Mesendoderm (in vitro differentiated cells): ENCODE measurements at regions not wholly inside any gene's neighbourhood (a gene's known extent, or its start where the extent isn't known, plus 50 kb on each side); places are given as distances from the start of the nearest gene placed in this dataset.

Experiments used
- DNase-seq: peaks from one replicate; pipeline ENCODE4 v3.0.0; 2013
- H2AK5ac ChIP-seq: 2 replicates; pipeline ENCODE4 v1.6.1; 2013; ENCODE audit warnings: low read length, inconsistent platforms
- H2BK120ac ChIP-seq: 2 replicates; pipeline ENCODE4 v1.6.1; 2013; ENCODE audit warnings: low read depth, mild to moderate bottlenecking, low read length, moderate library complexity, mixed read lengths
- H2BK15ac ChIP-seq: replicated peaks from 2 replicates; pipeline ENCODE4 v1.6.1; 2013; ENCODE audit warnings: low read depth, mild to moderate bottlenecking, moderate library complexity
- H2BK5ac ChIP-seq: 2 replicates; pipeline ENCODE4 v1.6.1; 2013; ENCODE audit warnings: low read length, inconsistent platforms
- H3K18ac ChIP-seq: 2 replicates; pipeline ENCODE4 v1.6.1; 2013; ENCODE audit warnings: mild to moderate bottlenecking, low read length, mixed read lengths
- H3K23ac ChIP-seq: one replicate; pipeline ENCODE4 v1.6.1; 2013; ENCODE audit warnings: low read length
- H3K27ac ChIP-seq: 2 replicates; pipeline ENCODE4 v1.5.1; 2013; ENCODE audit warnings: low read depth, mild to moderate bottlenecking, inconsistent platforms, low read length, moderate library complexity
- H3K27me3 ChIP-seq: 2 replicates; pipeline ENCODE4 v1.6.1; 2013; ENCODE audit warnings: low read length, control low read depth, mild to moderate bottlenecking, inconsistent platforms; ENCODE audit not compliant: insufficient read depth, poor library complexity
- H3K36me3 ChIP-seq: 2 replicates; pipeline ENCODE4 v1.6.1; 2013; ENCODE audit warnings: low read length, inconsistent platforms; ENCODE audit not compliant: control insufficient read depth, insufficient read depth
- H3K4ac ChIP-seq: one replicate; pipeline ENCODE4 v1.6.1; 2013; ENCODE audit warnings: low read depth, mild to moderate bottlenecking, low read length, moderate library complexity
- H3K4me1 ChIP-seq: 2 replicates; pipeline ENCODE4 v1.6.1; 2013; ENCODE audit warnings: low read depth, low read length, inconsistent platforms; ENCODE audit not compliant: control insufficient read depth
- H3K4me2 ChIP-seq: 2 replicates; pipeline ENCODE4 v1.6.1; 2013; ENCODE audit warnings: low read length
- H3K4me3 ChIP-seq: 2 replicates; pipeline ENCODE4 v1.5.1; 2013; ENCODE audit warnings: mild to moderate bottlenecking, low read length
- H3K56ac ChIP-seq: one replicate; pipeline ENCODE4 v1.6.1; 2013; ENCODE audit warnings: low read length
- H3K79me1 ChIP-seq: 2 replicates; pipeline ENCODE4 v1.6.1; 2013; ENCODE audit warnings: low read length, inconsistent platforms
- H3K79me2 ChIP-seq: 2 replicates; pipeline ENCODE4 v1.6.1; 2013; ENCODE audit warnings: mild to moderate bottlenecking, low read length; ENCODE audit not compliant: control insufficient read depth, insufficient read depth
- H3K9ac ChIP-seq: 2 replicates; pipeline ENCODE4 v1.6.1; 2013; ENCODE audit warnings: low read length, inconsistent platforms
- H4K5ac ChIP-seq: one replicate; pipeline ENCODE4 v1.6.1; 2013; ENCODE audit warnings: low read length
- H4K8ac ChIP-seq: one replicate; pipeline ENCODE4 v1.6.1; 2013; ENCODE audit warnings: low read depth, mild to moderate bottlenecking, control low read depth, low read length, moderate library complexity
- WGBS: extraction: QIAGEN DNeasy Blood & Tissue Kit; methylation state at CpG from one replicate; pipeline ENCODE4 v1.1.7; 2013; ENCODE audit warnings: low lambda C conversion rate, missing lambda C conversion rate; ENCODE audit not compliant: insufficient coverage; ENCODE audit errors: extremely low coverage; 5-methylcytosine and 5-hydroxymethylcytosine counted together

DNA sequence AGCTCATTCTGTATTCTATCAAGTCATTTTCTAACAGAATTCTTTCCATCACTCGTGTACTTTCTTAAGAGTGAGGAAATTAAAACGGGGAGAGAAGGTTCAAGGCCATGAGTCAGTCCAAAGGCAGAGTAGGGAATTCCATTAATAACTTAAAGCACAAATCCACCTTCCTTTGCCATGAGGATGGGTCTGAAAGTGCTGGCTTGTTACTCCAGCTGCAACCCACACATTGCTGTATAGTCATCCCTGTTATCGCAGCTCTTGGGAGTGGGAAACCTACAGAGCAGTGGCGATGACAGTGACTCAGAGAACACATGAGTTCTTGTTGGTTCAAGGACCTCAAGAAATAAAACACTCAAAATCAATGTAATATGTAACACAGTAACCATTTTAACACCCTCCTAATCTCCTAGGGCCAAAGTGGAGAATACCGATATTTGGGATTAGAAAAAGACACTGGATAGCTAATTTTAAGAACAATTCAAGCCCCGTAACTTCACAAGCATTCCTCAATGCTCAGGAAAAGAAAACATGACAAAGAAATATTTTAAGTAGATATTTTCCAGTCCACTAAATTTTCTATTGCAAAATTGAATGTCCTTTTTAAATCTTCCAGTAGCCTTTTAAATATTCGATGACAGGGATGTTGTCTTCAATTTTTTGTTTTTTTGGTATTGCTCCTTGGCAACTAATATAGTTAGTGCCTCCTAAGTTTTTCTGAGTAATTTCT lies 179.9 kb upstream of the THBS1 start:
- WGBS = no CpG with 5 or more reads among the region's 7 CpGs
- H3K27me3 ChIP-seq = no peaks in the 10 kb centered on the region
- H3K79me1 ChIP-seq = no peaks in the 10 kb centered on the region

DNA sequence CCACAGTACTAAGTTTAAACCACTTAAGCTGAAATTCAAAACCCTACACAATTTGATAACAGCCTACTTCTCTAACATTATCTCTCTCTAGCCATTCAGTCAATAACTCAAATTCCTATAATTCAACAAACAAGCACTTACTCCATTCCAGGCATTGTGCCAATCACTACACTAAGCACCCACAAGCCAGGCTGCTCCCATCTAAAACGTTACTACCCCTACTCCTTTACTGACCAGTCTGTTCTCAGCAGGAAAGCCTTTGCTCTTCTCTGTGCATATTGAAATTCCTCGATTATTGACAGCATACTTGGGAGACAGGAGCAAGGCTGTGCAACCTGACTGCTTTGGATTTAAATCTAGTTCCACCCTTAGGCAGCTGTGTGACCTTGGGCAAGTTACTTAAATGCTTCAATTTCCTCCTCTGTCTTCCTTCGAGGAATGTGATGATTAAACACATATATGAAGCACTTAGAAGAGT lies 177.2 kb upstream of the THBS1 start:
- Histone ChIP-seq H3K4me2 (no peak overlapping the region), H3K4me3 (no peak overlapping the region), H3K27ac (no peak overlapping the region), H3K4me1 (no peaks in the 10 kb centered on the region), H2AK5ac (no peak overlapping the region), H3K36me3 (no peaks in the 10 kb centered on the region), H3K79me2 (no peaks in the 10 kb centered on the region), H3K56ac (no peak overlapping the region), H2BK15ac (no peak overlapping the region), H3K18ac (no peak overlapping the region), H3K4ac (no peak overlapping the region), H3K23ac (no peak overlapping the region), H3K79me1 (no peaks in the 10 kb centered on the region), H4K8ac (no peak overlapping the region), H3K27me3 (no peaks in the 10 kb centered on the region), H3K9ac (no peak overlapping the region), H2BK5ac (no peak overlapping the region), H4K5ac (no peak overlapping the region), H2BK120ac (no peak overlapping the region)
- no CpG with 5 or more reads among the region's 3 CpGs for WGBS
- DNase-seq = no peak

More for the DNA sequence above, 179.9 kb upstream of the THBS1 start:
- Histone ChIP-seq H4K5ac (no peak overlapping the region), H2AK5ac (no peak overlapping the region), H4K8ac (no peak overlapping the region), H3K56ac (no peak overlapping the region), H2BK120ac (no peak overlapping the region), H3K4me3 (no peak overlapping the region), H3K23ac (no peak overlapping the region), H3K9ac (no peak overlapping the region), H3K79me2 (no peaks in the 10 kb centered on the region), H3K4me1 (no peaks in the 10 kb centered on the region), H2BK15ac (no peak overlapping the region), H3K4me2 (no peak overlapping the region), H3K36me3 (no peaks in the 10 kb centered on the region), H3K18ac (no peak overlapping the region), H3K4ac (no peak overlapping the region), H3K27ac (no peak overlapping the region), H2BK5ac (no peak overlapping the region)
- no peak for DNase-seq

DNA sequence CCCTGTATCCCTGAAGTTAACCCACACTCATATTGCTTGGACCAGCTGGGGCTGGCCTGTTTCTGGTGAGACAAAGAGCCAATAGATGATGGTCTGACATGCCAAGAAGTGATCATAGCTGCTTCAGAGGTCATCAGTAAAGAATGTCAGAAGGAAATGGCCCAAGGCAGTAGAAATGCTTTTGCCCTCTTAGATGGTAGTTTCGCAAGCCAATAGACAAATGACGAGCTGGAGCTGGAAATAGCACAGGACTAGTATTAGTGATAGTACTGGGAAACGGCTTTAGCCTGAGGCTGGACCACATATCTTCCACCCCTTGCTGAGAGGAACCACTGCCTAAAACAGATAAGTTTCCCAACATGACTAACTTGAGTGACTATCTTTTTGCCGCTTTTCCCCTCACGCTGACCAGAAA lies 176.1 kb upstream of the THBS1 start:
- Histone ChIP-seq H4K5ac (no peak overlapping the region), H3K79me1 (no peaks in the 10 kb centered on the region), H2BK15ac (no peak overlapping the region), H2BK5ac (no peak overlapping the region), H3K36me3 (no peaks in the 10 kb centered on the region), H3K56ac (no peak overlapping the region), H3K18ac (no peak overlapping the region), H3K4ac (no peak overlapping the region), H2BK120ac (no peak overlapping the region), H3K4me3 (no peak overlapping the region), H3K23ac (no peak overlapping the region), H2AK5ac (no peak overlapping the region), H3K4me1 (no peaks in the 10 kb centered on the region), H3K79me2 (no peaks in the 10 kb centered on the region), H4K8ac (no peak overlapping the region), H3K9ac (no peak overlapping the region), H3K27me3 (no peaks in the 10 kb centered on the region), H3K27ac (no peak overlapping the region), H3K4me2 (no peak overlapping the region)
- DNase-seq = peak; percentile 78
- WGBS = no CpG with 5 or more reads among the region's 5 CpGs

DNA sequence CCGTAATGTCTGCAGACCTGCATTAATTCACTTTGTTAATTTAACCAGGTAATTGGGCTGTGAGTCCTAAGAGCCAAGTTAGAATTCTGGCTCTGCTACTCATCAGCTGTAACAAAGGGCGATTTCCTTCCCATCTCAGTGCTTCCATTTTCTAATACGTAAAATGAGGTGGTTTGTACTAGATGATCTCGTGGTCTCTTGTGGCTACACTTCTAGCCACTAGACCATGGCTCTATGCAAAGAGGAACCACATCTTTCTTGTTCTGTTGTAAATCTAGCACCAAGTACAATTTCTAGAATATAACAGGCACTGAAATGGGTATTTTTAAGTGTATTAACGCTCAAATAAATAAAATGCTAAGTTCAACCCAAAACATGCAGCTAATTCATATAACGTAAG lies 174.4 kb upstream of the THBS1 start:
- Histone ChIP-seq H2BK15ac (no peak overlapping the region), H2BK5ac (no peak overlapping the region), H3K27ac (no peak overlapping the region), H3K23ac (no peak overlapping the region), H3K4me2 (no peak overlapping the region), H3K4ac (no peak overlapping the region), H3K79me2 (no peaks in the 10 kb centered on the region), H3K27me3 (no peaks in the 10 kb centered on the region), H4K5ac (no peak overlapping the region), H3K9ac (no peak overlapping the region), H3K4me3 (no peak overlapping the region), H4K8ac (no peak overlapping the region), H3K79me1 (no peaks in the 10 kb centered on the region), H3K18ac (no peak overlapping the region), H2BK120ac (no peak overlapping the region), H3K4me1 (no peaks in the 10 kb centered on the region), H3K36me3 (no peaks in the 10 kb centered on the region), H3K56ac (no peak overlapping the region), H2AK5ac (no peak overlapping the region)
- DNase-seq = no peak
- no CpG with 5 or more reads among the region's 6 CpGs for WGBS

DNA sequence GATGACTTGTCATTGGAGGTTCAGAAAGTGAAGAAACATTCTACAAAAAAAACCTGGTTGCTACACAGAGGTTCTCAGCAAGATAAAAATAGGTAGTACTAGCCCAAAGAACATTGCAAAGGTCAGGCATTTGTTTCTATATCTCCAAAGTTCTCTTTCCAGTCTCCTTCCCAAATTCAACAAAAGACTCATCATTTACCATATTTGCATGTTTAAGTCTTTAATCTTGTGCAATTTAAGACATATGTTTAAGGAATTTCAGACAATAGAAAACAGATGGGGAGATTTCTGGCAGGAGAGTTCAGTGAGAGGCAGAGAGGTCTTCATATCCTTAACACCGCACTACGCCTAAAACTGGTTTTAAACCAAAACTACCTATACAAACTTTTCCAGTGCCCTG lies 173.8 kb upstream of the THBS1 start:
- H3K27me3 ChIP-seq = no peaks in the 10 kb centered on the region
- no CpG with 5 or more reads among the region's 2 CpGs for WGBS

More for the DNA sequence above, 173.8 kb upstream of the THBS1 start:
- H3K36me3 ChIP-seq = no peaks in the 10 kb centered on the region
- no peaks in the 10 kb centered on the region for H3K79me1 ChIP-seq
- no peaks in the 10 kb centered on the region for H3K4me1 ChIP-seq
- no peak overlapping the region for H2BK5ac ChIP-seq
- H2BK120ac ChIP-seq = no peak overlapping the region
- H3K4ac ChIP-seq = no peak overlapping the region
- no peak overlapping the region for H3K27ac ChIP-seq
- no peak overlapping the region for H2BK15ac ChIP-seq
- no peak overlapping the region for H3K4me3 ChIP-seq
- H4K8ac ChIP-seq = no peak overlapping the region
- H3K18ac ChIP-seq = no peak overlapping the region
- no peak for DNase-seq
- no peak overlapping the region for H3K23ac ChIP-seq
- H3K4me2 ChIP-seq = no peak overlapping the region
- no peak overlapping the region for H4K5ac ChIP-seq
- no peaks in the 10 kb centered on the region for H3K79me2 ChIP-seq
- no peak overlapping the region for H3K9ac ChIP-seq
- H3K56ac ChIP-seq = no peak overlapping the region
- H2AK5ac ChIP-seq = no peak overlapping the region
